HG02840 (cell line): ENCODE measurements at regions not wholly inside any gene's neighbourhood (a gene's known extent, or its start where the extent isn't known, plus 50 kb on each side); places are given as distances from the start of the nearest gene placed in this dataset.
"Not testable (repeated sequence)": the region's sequence is repeated elsewhere in the genome, so short reads cannot be mapped to it uniquely, and the experiment has no call there.

Source experiments
- ATAC-seq: cut with Tn5 transposase; IDR thresholded peaks from one replicate; pipeline ENCODE4 v1.9.1; 2021; ENCODE audit warnings: mild to moderate bottlenecking, moderate library complexity, moderate number of reproducible peaks; ENCODE audit not compliant: unreplicated experiment, low FRiP score

- ATAC-seq, result no peak
Measured at GRCh38 chr7:34382166-34382893, 275.7 kb upstream of the NPSR1 start.

DNA sequence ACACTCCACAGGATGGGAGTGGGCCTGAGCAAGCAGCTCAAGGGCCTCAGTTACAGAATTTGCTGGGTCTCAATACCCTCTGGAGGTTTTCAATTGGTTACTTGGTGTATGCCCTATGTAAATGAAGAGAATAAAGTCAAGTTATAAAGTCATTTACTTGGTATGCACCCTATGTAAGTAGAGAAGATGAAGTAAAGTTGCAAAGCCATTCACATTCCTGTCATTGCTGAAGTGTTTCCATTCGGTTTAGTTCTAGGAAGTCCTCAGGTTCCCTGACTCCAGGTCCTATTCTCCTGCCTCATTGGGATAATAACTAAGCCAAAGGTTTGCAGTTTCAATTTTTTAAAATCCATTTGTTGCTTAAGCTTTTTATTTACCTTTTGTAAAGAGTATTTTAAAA, 272.6 kb upstream of the NPSR1 start:
- no peak for ATAC-seq

DNA sequence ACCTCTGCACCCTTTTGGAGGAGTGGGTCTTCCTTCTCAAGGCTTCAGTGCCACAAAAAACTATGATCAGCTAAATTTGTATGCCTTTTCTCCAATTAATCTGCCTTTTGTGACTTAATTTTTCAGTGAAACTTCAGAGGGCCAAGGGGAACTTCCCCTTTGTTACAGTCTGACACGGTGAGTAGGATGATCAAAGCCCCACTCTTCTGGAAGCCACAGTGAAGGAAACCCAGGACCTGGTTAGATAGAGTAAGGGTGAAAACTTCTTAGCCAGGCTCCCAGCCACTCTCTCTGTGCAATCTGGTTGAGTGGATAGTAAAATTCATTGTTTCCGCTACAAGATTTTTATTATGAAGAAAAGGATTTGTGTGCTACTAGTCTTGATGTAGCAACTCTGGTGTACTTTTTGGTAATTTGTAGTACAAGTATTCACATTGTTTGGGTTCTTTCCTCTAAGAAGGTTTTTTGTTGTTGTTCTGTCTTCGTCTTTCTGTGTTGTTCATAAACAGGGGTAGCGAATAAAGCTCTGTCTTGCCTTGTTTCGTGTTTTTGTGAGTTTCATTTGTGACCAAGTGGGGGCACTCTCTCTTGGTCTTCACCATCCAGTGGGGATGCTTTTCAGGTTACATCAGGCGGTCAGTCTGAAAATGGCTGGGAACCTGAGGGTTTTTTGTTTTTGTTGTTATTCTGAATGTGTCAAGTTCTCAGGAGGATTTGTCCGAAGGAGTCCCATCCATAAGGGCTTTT, 268.5 kb upstream of the NPSR1 start:
- no peak for ATAC-seq

DNA sequence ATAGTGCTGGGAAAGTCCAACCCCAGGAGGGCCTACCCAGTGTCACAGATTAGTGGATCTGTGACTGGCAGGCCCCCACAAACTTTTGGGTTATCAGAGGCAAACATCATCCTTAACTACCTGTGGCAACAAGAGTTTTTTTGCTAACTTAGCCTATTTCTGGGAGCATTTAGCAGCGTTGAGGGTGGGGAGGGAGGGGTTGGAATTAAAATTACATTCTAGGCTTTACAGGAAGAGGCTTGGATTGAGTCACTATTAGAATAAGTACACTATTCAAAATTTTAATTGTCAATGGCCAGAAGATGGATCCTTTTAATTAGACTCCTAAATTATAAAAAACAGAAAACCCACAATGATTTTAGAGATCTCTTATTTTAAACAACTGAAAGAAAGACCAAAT, 267.9 kb upstream of the NPSR1 start:
- no peak for ATAC-seq

GRCh38 chr7:34392972-34393371, 265.0 kb upstream of the NPSR1 start:
- ATAC-seq, result no peak

DNA sequence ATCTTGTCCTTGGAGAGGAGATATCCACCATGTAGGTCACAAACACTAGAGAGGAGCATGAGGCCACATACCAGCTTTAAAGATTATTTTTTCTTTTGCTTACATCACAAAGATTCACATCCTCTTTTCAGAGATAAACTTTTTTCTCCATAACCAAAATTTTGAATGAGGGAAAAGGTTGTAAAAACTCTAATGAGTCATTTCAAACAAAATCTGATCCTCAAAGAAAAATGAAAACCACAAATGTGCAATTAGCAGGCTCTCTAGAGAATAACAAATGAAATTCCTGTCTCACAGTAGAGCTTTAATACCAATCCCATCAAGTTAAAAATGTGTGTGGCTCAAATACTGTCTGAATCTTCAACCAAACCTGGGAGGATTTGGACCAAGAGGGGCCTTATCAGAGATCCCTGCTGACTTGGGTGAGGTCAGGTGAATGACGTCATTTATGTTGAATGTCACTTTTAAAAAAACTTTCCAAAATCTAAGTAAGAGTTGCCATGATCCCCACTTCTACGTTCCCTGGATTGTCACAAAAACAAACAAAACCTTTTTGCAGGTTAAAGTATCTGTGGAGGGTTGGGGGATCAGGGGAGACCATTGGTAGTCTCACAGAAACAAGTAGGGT, 261.5 kb upstream of the NPSR1 start:
- ATAC-seq, result no peak

DNA sequence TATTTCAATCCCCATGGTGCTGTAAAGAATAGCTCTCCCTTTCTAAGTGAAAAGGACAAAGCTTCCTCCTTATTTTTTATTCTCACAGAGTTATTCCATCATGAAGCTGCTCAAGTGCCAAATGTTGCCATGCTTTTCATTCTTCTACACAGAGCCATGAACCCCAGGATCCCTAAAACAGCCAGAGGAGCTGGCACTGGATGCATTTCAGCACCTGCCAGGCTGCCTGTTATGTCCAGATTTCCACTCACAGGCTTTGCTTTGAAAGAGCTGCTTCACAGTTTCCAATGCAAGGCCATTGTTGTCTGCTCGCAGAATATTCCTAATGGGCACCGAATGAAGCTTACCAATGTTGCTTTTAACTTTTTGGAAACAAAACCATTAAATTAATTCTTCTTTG, 256.2 kb upstream of the NPSR1 start:
- no peak for ATAC-seq

GRCh38 chr7:34406848-34407530, 251.0 kb upstream of the NPSR1 start:
- no peak for ATAC-seq

DNA sequence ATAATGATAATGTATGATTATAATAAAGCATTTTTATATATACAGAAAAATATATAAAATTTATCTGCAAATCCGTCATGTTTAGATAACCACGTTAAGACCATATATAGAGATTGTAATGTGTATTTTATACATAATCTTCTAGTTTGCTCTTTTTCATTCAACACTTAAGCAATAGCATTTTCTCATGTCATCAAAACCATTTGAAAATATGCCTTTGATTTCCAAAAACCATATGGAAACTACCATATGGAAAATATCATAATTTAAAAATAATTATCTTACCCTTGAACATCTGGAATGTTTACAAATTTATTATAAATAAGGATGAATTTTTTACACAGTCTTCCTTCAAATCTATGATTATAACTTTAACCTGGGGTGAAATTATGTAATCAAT, 250.4 kb upstream of the NPSR1 start:
- no peak for ATAC-seq

DNA sequence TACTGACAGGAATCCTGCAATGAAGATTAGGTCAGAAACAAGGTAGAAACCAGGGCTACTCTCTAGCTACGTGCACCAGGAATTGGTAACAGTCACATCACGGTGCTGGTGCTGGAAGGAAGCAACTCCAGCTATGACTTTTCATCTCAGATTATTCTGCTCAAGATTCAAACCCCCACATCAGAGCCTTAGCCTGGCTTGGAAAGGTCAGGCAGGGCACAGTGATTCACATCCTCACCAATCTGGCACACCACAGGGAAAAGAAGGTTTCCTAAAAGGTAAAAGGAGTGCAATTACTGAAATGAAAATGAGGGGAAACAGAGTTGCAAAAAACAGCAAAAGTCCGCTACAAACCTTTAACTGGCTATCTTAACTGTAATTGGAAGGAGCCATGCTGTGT, 240.2 kb upstream of the NPSR1 start:
- ATAC-seq, result no peak

DNA sequence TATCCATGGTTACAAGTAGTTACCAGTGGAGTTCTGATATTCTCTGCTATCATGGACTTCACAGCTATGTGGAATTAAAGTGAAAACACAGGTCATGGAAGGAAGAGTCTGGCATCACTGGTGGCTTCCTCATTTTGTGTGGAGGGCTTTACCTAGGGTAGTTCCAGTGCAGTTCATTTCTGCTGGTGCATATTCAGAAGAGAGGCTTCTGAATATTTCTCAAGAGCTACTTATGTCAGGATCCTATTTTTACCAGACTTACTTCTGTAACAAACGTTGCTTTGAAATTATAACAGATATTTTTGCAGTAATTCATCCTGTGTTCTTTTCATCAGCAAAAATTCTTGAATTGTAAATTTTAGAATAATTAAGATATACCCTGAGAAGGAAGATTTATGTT, 236.5 kb upstream of the NPSR1 start:
- ATAC-seq, result no peak

DNA sequence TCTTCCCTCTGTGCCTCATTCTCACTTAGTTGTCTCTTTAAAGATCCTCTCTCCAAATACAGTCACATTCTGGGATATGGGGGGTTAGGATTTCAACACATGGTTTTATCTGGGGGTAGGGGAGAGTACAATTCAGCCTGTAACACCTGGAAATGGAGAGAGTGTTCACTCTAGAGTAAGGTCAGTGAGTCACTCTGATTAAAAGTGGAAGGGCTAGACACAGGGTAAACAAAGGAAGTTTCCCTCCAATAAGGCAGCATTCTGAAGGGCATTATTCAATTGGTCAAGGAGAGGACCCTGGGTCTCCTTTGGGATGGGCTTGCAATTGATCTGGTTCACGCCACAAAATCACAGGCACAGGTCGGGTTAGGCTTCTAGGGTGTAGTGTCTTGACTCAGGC, 232.8 kb upstream of the NPSR1 start:
- ATAC-seq, result no peak

GRCh38 chr7:34425631-34426384, 232.2 kb upstream of the NPSR1 start:
- ATAC-seq, result no peak

DNA sequence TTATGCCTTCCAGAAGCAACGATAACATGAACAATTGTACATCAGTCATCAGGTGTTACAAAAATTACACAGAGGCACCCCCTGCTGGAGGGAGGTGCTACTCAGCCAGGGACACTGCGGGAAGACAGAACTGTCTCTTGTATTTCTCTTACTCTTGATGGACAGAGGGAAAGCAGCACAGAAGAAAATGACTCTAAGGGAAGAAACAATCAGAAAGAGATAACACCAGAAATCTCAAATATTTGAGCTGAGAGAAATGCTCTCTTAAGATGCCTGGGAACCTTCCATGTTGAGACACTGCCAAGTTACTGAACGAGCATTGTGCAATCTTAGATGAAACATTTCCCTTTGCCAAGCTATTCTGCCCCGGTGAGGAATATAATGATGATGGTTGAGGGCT, 227.6 kb upstream of the NPSR1 start:
- no peak for ATAC-seq

- ATAC-seq, result no peak
Measured at GRCh38 chr7:34438436-34438835, 219.6 kb upstream of the NPSR1 start.

DNA sequence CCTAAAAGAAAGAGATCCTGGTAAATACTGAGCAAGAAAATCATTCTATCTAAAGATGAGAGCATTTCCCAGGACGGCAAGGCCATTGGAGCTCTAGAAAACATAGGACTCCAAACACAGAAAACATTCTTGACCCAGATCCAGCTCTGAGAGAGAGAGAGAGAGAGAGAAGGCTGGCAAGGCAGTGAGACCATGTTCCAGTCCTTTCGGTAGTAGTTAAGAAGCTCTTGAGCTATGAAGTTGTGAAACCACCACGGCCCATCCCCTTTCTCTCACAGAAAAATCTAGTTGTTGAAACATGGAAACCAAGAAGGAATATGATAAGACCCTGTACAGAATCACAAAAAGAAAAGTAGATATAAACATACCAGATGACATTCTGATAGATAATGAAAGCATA, 212.4 kb upstream of the NPSR1 start:
- no peak for ATAC-seq

DNA sequence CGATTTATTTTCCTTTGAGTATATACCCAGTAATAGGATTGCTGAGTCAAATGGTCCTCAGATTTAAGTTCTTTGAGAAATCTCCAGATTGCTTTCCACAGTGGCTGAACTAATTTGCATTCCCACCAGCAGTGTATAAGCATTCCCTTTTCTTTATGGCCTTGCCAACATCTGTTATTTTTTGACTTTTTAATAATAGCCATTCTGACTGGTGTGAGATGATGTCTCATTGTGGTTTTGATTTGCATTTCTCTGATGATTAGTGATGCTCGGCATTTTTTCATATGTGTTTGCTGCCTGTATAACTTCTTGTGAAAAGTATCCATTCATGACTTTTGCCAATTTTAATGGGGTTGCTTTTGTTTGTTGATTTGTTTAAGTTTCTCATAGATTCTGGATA, 209.5 kb upstream of the NPSR1 start:
- not testable (repeated sequence) for ATAC-seq

DNA sequence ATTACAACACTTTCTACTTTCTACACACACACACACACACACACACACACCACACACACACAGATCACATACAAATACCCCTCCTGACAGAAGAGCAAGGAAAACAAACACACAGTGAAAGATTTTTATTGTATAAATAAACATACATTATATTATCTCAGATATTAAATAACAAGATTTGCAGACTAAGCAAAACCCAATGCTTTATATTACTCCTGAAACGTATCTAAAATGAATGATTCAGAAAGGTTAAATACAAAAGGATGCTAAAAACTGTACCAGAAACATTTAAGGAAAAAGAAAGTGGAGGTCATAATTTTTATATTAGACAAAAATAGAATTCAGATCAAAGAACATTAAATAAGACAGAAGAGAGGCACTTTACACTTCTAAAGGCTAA, 208.3 kb upstream of the NPSR1 start:
- no peak for ATAC-seq

DNA sequence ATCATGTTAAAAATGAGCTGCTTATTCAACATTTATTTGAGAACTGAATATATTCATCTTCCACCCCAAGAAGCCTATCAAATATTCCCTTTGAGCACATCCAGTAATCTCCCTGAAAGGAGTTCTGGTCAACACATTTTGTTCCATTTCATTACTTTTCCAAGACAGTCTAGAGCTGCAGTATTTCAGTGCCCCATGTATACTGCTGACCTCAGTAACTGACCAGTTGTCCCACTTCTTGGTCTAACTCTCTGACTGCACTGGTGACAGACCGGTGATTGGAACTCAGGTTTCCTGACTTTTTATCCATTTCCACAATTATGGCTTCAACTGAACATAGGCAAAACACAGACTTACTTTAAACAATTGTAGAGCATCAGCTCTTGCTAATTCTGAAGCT, 206.8 kb upstream of the NPSR1 start:
- ATAC-seq, result no peak

DNA sequence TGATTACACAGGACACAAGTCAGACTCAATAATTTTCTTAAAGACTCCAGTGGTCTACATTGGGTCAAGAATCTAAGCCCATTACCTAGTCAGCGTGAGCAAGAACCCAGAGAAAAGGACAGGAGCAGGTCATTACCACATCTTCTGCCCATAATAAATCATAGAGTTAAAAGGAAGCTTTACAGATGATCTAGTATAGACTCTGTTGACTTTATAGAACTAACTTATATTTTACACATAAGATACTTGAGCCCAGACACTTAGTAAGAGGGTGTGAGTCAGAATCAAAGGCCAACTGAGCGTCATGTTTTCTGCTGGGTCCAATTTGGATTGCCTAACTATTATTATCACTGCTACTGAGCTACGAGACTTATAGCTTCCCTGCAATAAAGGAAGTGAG, 206.1 kb upstream of the NPSR1 start:
- no peak for ATAC-seq

GRCh38 chr7:34452363-34452762, 205.7 kb upstream of the NPSR1 start:
- no peak for ATAC-seq
